Amniotic stem cell (primary cell): ENCODE measurements at regions not wholly inside any gene's neighbourhood (a gene's known extent, or its start where the extent isn't known, plus 50 kb on each side); places are given as distances from the start of the nearest gene placed in this dataset.

Experiments
- DNase-seq: peaks from one replicate; lab custom pipeline; 2025; lab: John Stamatoyannopoulos, UW

DNA sequence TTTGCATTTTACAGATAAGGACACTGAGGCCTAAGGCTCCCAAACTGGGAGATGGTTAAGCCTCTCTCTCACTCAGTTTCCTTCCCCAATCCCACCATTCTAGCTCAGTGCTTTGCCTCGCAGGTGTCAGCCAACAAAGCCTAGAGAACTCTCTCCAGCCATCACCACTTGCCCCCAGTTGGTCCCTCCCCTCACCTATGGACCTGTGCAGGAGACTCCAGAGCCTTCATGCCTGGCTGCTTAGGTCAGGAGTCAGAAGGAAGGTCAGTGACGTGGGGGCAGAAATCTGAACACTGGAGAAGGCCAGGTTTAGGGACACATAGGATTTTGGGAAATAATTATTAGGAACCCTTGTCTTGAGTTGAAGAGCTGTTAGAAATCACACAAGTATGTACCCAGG, 295.3 kb downstream of the PTPRU start:
- DNase-seq = no peak

DNA sequence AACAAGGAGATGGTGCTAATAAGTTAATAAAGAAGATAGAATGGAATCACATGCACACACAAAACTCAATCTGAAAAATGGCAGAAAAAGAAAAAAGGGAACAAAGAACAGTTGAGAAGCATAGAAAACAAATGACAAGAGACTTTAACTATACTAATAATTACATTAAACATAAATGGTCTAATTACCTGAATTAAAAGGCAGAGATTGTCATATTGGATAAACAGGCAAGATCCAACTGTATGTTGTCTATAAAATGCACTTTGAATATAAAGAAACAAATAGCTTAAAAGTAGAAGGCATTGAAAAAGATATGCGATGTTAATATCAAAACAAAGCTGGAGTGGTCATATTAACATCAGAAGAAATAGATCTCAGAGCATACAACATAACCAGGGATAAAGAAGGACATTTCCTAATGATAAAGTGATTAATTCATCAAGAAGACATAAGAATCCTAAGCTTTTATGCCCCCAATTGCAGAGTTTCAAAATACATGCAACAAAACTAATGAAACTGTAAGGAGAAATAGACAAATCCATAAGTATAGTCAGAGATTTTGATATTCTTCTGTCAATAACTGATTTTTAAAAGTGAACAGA, 293.5 kb downstream of the PTPRU start:
- DNase-seq = no peak

DNA sequence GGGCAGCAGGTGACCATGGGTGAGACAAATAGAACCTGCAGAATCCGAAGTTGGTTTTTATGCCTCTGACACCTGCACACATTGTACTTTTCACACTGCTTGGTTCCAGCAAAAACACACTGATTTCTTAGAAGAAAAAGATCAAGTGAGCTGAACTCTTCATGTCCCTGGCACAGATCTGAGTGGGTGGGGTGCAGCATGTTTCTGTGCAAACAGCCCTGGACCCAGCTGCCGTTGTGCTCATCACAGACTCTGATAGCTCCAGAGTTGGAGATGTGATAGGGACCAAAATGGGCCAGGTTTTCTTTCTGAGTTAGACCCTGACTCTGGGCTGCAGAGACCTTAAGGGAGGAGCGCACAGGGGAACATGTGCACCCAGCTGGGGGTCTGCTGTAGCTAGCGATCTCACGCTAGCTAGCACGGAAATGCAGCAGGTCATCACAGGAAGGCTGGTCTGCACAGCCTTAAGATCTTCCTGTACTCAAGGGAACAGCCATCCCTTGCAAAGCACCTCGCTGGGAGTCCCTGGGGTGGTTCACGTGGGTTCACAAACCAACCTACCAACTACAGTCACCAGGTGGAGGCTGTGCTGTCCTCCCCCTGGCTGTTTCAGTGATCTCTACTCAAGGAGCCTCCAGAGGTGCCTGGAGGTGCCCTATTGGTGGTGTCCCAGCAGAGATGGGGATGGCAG, 291.1 kb downstream of the PTPRU start:
- no peak for DNase-seq

DNA sequence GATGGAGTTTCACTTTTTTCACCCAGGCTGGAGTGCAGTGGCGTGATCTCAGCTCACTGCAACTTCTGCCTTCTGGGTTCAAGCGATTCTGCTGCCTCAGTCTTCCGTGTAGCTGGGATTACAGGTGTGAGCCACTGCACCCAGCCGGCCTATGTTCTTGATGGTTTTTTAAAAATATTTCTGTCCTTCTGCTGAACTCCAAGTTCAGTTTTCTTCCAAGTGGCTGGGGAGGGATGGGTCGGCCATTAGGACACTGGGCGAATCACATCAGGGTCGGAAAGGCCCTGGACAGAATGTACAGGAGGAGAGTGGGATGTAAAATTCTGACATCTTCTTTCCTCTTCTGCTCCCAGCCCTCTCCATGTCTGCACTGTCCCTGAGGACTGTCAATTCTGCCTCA, 289.6 kb downstream of the PTPRU start:
- DNase-seq = no peak

DNA sequence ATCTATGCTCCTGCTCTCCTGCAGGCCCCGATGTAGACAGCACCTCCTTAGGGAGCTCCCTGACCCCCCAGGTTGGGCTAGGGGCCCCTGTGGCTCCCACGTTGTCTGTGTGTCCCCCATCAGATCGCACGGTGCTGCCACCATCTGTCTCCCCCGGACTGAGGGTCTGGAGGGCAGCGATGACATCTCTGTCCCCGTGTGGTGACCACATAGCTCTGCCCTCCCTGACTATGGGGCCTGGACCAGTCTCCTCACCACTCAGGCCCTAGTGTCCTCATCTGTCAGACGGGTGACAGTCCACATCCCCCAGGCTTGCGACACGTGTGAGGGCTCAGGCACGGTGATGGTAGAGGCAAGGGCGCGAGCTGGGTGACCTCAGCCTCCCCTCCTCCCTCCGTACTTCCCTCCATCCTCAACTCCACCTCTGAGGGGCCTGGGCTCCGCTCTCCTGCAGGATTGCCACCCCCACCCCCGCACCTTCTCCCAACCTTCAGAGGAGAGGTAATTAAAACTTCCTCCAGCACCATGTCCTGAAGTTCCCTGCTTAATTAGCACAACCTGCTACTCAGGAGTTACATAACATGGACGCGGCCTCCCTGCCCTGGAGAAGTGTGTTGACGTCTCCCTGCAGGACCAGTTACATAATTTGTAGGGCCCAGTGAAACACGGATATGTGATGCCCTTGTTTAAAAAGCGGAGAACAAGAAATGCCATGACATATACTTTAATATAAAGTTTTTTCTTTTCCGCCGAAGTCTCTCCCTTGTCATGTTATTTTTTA, 288.2 kb downstream of the PTPRU start:
- DNase-seq = no peak

DNA sequence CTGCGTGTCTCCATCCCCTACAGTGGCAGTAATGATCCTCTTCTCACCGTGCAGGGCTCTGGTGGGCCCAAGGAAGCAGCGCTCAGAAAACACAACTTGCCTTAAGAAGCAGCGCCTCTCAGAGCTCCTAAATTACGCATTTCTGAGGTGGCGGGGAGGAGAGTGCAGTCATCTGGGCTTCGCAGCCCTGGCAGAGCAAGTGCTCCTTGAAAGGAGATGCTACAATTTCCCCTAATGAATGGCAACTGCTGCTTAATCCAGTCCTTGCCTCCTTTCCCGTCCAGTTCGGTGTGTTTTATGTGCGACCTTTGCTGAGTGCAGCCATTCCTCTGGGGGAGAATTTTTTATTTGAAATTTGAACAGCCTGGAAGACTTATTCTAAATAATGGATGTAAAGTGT, 287.3 kb downstream of the PTPRU start:
- DNase-seq = no peak

DNA sequence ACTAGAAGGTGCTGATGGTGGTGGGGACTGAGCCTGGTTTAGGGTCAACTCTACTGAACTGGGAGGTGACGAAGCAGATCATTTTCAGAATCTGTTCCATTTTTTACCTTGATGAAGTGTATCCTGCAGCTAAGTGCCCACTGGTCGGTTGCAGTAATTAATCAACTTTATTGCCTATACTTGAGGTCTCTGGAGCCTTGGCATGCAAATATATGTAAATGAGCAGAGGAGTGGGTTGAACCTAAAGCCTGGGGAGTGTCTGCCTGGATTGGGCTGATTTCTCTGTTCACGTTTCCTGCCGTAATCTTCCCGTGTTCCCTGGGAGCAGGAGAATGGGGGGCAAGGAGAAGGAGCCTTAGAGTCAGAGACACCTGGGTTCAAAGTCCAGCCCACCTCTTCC, 286.8 kb downstream of the PTPRU start:
- no peak for DNase-seq

DNA sequence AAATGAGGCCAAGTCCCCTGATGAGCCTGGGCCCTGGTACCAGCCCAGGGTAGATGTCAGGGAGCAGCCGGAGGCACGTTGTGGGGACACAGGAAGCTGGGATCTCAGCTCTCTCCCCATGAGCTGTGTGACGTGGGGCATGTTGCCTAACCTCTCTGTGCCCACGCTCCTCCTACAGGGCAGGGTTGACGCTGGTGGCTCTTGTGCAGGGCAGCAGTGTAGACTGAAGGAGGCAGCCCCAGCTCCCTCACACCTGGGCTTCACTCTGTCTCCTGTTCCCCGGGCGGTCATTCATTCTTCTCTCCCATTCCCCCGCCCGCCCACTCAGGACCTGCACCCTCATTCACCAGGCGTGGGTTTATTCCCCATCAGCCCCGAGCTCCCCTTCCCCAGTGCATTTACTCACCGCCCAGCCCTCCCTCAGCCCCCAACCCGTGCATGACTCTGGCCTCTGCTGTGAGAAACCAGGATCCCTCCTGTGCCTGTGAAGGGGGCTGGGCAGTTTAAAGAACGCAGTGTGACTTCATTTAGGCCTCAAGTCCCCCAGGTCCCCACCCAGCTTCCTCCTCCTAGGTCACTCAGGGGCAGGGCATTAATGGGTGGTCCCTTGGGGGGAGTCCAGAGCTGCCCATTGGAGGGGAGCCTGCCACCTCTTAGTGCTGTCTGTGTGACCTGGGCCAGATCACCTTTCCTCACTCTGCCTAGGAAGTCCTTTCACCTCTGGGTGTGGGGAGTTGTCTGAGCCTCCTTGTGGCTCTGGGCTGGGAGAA, 285.7 kb downstream of the PTPRU start:
- no peak for DNase-seq

DNA sequence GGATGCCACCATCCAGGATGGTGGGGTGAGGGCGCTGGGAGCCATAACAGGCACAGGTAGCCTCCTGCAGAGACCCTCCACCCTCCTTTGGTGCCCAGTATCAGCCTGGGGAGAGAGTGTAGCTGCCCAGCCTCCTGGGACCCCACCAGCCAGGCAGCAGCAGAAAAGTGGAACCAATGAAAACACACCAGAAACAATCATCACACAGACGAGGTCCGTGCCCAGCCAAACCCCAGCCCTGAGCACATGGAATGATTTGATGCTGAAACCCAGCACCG, 285.1 kb downstream of the PTPRU start:
- DNase-seq = no peak

DNA sequence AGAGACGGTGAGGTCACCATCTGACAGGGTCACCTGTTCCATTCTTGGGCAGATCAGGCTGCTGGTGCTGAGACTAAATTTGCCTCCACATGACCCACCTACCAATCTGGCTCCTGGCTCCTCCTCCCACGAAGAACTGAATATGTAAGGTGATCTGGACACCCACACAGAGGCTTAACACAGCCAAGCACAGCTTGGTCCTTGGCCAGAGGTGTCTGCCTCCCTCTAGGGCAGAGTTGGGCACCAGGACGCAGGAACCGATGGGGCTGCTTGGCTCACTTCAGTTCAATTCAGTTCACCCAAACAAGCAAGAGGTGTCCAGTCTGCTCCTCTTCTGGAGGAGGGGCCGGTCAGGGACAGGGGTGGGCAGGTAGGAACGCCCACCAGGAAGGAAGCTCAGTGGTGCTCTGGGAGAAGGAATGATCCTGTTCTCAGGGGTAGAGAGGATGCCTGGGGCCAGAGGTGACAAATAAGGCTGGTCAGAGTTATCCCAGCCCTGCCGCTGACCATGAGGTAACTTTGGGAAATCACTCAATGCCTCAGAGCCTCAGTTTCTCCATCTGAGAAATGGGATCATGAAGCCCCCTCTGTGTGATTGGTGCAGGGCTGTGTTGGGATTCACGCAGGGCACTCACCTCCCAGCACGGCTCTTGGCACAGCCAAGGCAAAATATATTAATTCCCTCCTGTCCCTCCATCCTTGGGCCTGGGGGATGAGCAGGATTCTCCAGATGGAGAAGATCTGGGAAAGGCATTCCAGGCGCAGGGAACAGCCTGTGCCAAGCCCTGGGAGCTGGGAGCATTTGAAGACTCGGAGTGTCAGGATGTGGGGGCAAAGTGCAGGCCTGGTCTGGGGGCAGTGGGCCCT, 284.5 kb downstream of the PTPRU start:
- no peak for DNase-seq

DNA sequence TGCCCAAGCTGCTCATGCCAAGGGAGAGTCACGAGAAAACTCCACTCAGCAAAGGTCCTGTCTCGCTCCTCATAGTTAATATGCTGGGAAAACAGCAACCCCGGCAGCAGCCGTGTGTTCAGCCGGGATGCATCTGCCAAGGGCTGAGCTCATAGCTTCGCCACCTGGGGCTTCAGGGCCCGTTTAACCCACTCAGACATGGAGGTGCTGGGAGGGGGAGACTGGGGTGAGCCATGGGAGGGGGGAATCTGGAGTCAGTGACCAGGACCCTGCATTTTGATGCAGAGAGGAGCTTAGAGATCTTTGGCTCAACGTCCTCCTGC, 283.4 kb downstream of the PTPRU start:
- no peak for DNase-seq

DNA sequence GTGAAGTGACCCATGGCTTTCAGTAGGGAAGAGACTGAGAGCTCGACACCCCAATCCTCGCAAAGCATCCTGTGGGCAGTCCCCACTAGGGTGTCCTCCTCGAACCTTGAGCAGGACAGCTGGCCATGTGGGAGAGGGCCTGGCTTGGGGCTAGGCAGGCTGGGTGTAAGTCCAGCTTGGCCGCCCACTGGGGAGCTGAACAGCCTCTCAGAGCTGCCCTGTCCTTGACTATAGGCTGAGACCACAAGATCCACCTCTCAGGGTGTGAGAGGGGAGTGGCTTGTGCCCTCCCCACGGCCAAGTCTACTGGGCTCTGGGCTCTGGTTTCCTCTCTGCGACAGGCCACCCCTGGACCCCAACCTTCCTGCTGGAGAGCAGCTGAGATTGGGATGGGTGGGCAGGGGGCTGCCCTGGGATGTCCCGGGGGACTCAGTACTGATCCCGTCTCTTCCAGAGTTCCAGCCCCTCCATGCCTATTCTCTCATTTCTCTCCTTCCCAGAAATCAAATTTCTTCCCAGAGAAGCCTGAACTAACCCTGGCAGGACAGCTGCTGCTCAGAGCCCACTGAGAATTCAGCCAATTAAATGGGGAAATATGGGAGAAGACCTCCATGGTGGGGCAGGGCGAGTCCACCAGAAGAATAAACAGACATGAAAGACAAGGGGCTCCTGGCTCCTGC, 282.9 kb downstream of the PTPRU start:
- no peak for DNase-seq

DNA sequence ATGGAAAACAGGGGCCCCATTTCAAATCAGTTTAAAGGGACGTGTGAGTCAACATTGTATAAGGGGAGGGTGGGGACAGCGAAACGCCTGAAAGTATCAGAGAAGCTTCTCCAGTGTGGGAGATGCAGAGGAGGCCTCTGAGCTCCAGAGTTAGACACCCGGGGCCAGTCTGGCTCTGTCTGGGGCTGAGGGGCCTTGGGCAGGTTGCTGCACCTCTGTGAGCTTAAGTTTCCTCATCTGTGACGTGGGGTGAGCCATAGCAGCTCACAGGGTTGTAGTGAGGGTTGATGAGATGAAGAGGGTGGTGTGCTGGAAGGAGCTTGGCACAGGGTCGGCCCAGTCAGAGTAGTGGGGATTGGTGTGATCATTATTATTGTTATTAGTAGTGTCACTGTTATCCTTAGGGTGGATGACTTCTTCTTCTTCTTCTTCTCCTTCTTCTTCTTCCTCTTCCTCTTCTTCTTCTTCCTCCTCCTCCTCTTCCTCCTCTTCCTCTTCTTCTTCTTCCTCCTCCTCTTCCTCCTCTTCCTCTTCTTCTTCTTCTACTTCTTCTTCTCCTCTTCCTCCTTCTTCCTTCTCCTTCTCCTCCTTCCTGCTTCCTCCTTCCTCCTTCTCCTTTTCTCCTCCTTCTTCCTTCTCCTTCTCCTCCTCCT, 282.0 kb downstream of the PTPRU start:
- DNase-seq = no peak

DNA sequence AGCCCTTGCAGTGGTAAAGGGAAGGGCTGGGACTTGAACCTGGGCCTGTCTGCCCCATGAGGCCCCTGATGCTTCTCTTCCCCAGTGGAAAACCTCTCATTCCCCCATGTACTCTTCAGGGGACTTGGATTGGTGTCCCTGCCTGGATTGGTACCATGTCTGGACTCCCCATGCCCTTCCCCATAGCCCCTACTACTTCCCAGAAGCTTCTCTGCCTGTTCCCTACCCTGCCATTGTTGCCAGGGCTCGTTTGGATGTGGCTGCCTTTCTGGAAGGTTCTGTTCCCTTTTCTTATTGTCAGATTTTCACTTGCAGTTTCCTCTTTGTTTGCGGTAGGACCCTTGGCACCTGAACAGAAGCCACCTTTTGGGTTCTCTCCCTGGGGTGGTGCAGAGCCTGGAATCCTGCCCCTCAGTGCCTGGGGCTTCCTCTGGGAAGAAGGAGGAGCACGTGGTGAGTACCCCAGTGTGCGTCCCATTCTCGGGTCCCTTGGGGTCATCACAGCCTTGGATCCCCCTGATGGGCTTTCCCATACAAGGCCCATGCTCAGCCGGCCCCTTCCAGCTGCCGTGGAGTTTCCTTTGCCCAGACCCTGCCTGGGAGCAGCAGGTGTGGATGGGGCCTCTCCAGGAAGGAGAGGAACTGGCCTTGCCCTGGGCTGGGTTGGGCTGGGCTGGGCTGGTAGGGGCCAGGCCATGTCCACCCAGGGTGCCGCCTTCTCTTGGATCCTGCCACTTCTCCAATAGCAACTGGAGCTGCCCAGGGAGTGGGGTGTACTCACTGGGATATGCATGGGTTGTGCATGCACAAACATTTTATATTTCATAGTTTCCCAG, 281.1 kb downstream of the PTPRU start:
- DNase-seq = no peak

DNA sequence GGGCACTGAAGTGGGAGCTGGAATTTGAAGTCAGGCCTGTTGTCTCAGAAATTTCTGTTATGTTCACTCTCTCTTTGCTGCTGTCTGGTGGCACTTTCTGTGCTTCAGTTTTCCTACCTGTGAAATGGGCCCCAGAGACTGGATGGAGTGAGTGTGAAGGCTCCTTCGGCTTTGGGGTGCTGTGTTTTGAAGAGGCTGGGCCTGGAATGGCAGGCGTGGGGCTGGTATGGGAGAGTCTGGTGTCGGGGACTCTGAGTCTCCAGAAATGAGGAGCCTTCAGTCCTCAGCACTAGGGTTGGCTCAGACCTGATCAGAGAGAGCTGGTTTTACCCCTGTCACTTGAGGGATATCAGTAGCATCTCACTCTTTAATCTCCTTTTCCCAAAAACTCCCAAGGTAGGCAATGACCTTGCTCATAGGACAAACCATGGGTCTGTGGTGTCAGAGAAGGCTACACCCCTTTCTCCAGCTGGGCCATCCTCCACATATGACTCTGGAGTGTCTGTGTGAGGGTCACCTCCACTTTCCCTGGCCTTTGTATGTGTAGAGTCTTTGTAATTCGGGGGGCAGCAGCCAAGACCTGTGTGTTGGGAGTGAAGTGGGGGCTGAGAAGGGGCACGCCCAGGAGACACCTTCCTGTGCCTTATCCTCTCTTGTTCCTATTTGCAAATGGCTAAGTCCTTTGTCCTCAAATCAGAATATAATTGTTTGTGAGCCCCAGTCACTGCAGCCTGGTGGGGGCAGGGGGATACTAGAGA, 279.9 kb downstream of the PTPRU start:
- DNase-seq = no peak

DNA sequence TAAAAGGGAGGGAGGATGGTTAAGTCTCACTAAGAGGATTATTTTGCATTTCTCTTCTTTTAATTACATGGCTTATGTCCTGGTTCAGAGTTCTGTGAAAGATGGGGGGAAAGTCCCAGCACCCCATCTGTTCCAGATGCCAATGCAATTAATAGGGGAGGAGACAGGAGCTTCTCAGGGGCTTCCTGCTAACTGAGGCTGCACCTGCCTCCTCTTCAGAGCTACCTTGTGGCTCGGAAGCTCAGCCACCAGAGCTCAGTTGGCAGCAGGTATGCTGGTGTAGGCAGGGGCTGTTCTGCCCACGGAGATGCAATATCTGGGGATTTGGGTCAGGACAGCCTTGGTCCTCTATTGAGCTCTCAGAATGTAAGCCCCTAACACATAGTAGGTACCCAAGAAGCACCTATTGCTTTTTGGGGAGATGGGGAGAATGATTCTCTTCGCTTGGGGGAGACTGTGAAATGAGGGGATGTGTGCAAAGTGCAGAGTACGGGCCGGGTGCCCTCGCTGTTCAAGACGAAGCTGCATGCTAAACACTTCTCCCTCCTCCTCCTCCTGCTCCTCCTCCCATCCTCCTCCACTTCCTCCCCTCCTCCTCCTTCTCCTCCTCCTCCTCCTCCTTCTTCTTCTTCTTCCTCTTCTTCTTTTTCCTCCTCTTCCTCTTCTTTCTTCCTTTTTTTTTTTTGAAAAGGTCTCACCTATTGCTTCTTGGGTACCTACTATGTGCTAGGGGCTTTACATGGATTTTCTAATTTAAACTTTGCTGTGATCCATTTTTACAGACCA, 279.0 kb downstream of the PTPRU start:
- no peak for DNase-seq

DNA sequence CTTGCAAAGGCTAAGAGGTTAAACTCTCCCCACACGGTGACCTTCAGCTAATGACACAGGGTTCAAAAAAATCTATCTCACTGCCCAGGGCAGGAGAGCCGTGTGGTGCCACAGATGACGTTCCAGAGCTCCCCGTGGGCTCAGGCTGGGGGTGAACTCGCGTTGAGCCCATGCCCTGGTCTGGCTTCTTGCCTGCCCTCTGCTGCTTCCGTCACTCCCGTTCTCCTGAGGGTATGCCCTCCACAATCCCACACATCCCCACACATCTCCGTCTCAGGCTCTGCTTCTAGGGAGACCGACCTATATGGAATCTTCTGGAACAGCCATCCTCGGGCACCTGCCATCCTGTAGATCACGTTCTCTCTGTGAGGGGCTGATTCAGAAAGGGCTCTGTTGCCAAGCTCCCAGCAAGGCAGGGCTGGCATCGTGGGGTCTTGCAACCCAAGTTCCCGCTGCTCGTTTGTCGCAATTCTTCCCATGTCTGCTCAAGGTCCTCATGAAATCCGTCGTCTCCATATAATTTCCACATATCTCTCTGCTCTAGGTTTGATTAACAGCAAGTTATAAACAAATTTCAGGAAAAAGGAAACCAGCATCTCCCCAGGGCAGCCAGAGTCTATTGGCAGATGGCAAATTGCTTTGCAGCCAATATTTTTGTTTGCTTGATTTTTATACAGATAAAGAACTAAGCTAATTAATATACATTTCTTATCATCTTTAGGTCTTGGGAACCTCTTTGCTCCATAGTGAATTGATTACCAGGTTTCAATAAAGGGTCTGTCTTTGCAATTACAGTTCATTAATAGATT, 278.2 kb downstream of the PTPRU start:
- no peak for DNase-seq

DNA sequence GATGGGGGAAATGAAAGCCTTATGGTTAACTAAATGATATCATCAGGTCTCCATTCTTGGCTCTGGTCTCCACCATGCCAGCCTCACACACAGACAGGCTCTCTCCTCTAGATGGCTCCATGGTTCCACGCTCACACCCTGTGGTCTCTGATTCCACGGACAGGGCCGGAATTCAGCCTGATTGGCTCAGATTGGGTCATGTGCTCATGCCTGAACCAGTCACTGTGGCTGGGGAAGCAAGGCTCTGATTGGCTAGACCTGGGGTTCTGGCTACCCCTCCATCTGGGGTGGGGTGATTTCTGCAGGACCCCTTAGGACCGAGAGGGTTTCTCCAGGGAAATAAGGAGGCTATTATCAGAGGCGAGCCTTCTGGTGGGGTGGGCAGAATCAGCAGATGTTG, 277.0 kb downstream of the PTPRU start:
- DNase-seq = peak; percentile 63
